CD8-positive, alpha-beta memory T cell (primary cell): ENCODE measurements at regions not wholly inside any gene's neighbourhood (a gene's known extent, or its start where the extent isn't known, plus 50 kb on each side); places are given as distances from the start of the nearest gene placed in this dataset.
"Not testable (repeated sequence)": the region's sequence is repeated elsewhere in the genome, so short reads cannot be mapped to it uniquely, and the experiment has no call there.

Experiments used
- CTCF ChIA-PET: fragments of 350-600 bp; sonication (Branson Sonifier 250); formaldehyde crosslinking; loops from one replicate; lab custom pipeline; 2021; ENCODE audit warnings: antibody characterized with exemption; lab: Charles Lee
- POLR2A ChIA-PET: fragments of 350-600 bp; sonication (Branson Sonifier 250); formaldehyde crosslinking; loops from one replicate; lab custom pipeline; 2021; ENCODE audit warnings: antibody characterized with exemption; lab: Charles Lee
- DNase-seq, 5 donors: peaks; one replicate each; pipeline versions ENCODE4 v3.0.0 to v3.0.0-alpha.2; 2020 to 2022; ENCODE audit warnings: mixed read lengths in 1 of 5
- H3K27ac ChIP-seq: one replicate; pipeline ENCODE4 v1.7.0; 2013; ENCODE audit warnings: low read depth, mild to moderate bottlenecking, low read length, moderate library complexity
- H3K27me3 ChIP-seq: 2 replicates; pipeline ENCODE4 v1.7.0; 2013; ENCODE audit warnings: low read length, mild to moderate bottlenecking; ENCODE audit not compliant: insufficient read depth, poor library complexity, severe bottlenecking
- H3K36me3 ChIP-seq: 2 replicates; pipeline ENCODE4 v1.7.0; 2013; ENCODE audit warnings: mild to moderate bottlenecking, low read length, moderate library complexity; ENCODE audit not compliant: insufficient read depth
- H3K4me1 ChIP-seq: 2 replicates; pipeline ENCODE4 v1.7.0; 2013; ENCODE audit warnings: mild to moderate bottlenecking, low read length, moderate library complexity; ENCODE audit not compliant: insufficient read depth
- H3K4me3 ChIP-seq: 2 replicates; pipeline ENCODE4 v1.7.0; 2013; ENCODE audit warnings: mild to moderate bottlenecking, low read length
- H3K9me3 ChIP-seq: 2 replicates; pipeline ENCODE4 v1.7.0; 2013; ENCODE audit warnings: mild to moderate bottlenecking, low read length
- H3K27ac Mint-ChIP-seq, 8 donors: one replicate each; pipeline ENCODE4 v1.8.0; 2020 to 2021; ENCODE audit warnings: mixed read lengths in 8 of 8, mild to moderate bottlenecking in 6 of 8, inconsistent platforms in 3 of 8, moderate library complexity in 3 of 8
- H3K27me3 Mint-ChIP-seq, 2 donors: one replicate each; pipeline ENCODE4 v1.8.0; 2020 to 2021; ENCODE audit warnings: mixed read lengths in 2 of 2, mild to moderate bottlenecking in 1 of 2, moderate library complexity in 1 of 2
- H3K36me3 Mint-ChIP-seq, 3 donors: one replicate each; pipeline ENCODE4 v1.8.0; 2020 to 2021; ENCODE audit warnings: mixed read lengths in 3 of 3, inconsistent platforms in 1 of 3, mild to moderate bottlenecking in 1 of 3
- H3K4me1 Mint-ChIP-seq, 3 donors: one replicate each; pipeline ENCODE4 v1.8.0; 2020 to 2021; ENCODE audit warnings: mixed read lengths in 3 of 3, inconsistent platforms in 1 of 3, mild to moderate bottlenecking in 1 of 3
- H3K4me3 Mint-ChIP-seq, 7 donors: one replicate each; pipeline ENCODE4 v1.8.0; 2020 to 2021; ENCODE audit warnings: mixed read lengths in 7 of 7, mild to moderate bottlenecking in 6 of 7, moderate library complexity in 4 of 7, inconsistent platforms in 2 of 7
- H3K9me3 Mint-ChIP-seq, 5 donors: one replicate each; pipeline ENCODE4 v1.8.0; 2020 to 2022; ENCODE audit warnings: mixed read lengths in 5 of 5, mild to moderate bottlenecking in 3 of 5, moderate library complexity in 2 of 5, inconsistent platforms in 1 of 5

GRCh38 chr6:71360556-71361335, 72.1 kb downstream of the OGFRL1 start:
- H3K27ac Mint-ChIP-seq, H3K4me1 Mint-ChIP-seq, H3K27ac ChIP-seq, H3K9me3 Mint-ChIP-seq, H3K4me1 ChIP-seq, H3K4me3 Mint-ChIP-seq, H3K36me3 Mint-ChIP-seq, POLR2A ChIA-PET, DNase-seq, H3K27me3 ChIP-seq, CTCF ChIA-PET, H3K36me3 ChIP-seq, H3K9me3 ChIP-seq, H3K4me3 ChIP-seq: not testable (repeated sequence)
- peaks cover 4 to 39% of the 10 kb centered on the region in 2 donors for H3K27me3 Mint-ChIP-seq

DNA sequence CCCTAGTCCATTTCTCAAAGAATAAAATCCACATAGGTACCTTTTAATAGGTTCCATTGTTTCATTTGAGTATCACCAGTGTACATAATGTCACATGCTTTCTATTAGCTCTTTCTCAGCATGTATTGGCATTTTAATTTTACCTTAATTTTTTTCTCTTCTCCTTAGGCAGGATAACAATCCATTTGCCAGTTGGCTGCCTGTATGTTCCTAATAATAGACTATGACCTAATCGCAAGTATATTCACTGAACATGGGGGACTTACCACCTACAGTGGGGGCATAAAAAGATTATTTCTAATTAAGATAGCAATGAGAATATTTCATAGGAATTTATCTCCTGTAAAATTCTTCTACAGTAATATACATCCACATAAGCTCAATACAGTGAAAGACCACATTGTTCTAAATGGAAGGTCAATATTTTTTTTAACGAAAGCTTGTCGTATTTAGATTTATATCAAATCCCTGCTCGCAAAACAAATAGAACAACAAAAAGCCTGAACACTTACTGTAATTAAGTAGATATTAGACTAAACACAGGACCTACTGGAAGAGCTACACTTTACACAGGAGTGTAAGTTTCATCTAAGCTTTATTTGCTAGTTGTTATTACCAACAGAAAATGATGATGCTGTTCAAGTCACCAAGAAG, 76.4 kb downstream of the OGFRL1 start:
- Histone ChIP-seq H3K36me3 (no peaks in the 10 kb centered on the region), H3K27ac (no peak overlapping the region), H3K27me3 (no peaks in the 10 kb centered on the region), H3K4me3 (no peak overlapping the region), H3K9me3 (no peaks in the 10 kb centered on the region), H3K4me1 (no peaks in the 10 kb centered on the region)
- Mint-ChIP-seq H3K36me3 (no peaks in the 10 kb centered on the region), H3K27ac (no peak overlapping the region), H3K27me3 (peaks cover 16 to 52% of the 10 kb centered on the region in 2 donors), H3K4me1 (peaks cover 0 to 6% (median 4%) of the 10 kb centered on the region in 3 donors), H3K9me3 (no peaks in the 10 kb centered on the region), H3K4me3 (no peak overlapping the region)
- CTCF ChIA-PET = no interaction called here
- no peak for DNase-seq
- POLR2A ChIA-PET = no interaction called here

DNA sequence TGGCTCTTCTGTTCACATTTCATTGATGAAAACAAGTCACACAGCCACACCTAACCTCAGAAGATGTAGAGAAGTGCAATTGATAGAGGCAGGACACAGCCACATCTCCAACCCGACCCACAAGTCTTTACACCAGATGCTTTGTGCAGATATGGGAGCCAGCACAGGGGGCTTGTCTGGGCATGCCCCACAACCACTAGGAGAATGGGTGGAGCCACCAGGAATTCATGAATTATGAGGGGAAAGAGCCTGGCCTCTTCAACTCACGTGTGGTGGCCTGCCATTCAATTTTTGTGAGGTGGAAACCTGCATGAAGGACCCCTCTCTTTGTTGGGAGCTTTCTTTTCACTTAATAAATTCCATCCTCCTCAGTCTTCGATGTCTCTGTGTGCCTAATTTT, 79.1 kb downstream of the OGFRL1 start:
- Mint-ChIP-seq H3K27ac (no peak overlapping the region), H3K36me3 (no peaks in the 10 kb centered on the region)
- no peak overlapping the region for H3K4me3 ChIP-seq

DNA sequence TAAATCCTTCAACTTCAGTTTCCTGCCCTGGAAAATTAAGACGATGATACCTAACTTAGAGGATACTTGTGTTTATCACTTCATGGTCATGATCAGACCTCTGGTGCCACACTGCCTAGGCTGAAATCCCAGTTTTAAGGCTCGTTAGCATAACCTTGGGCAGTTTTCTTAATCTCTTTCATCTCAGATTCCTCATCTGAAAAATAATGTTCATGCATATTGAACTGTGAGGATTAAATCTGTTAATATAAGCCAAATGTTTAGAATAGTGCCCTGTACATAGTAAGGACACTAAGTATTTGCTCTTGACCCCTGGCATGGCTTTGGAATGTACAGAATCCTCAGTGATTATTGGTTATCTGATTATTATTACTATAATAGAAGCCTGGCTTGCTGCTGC, 79.7 kb downstream of the OGFRL1 start:
- Histone ChIP-seq H3K36me3 (no peaks in the 10 kb centered on the region), H3K27me3 (no peaks in the 10 kb centered on the region), H3K9me3 (no peaks in the 10 kb centered on the region), H3K4me1 (no peaks in the 10 kb centered on the region), H3K4me3 (no peak overlapping the region), H3K27ac (no peak overlapping the region)
- no peak overlapping the region for H3K27ac Mint-ChIP-seq
- no peak overlapping the region for H3K4me3 Mint-ChIP-seq
- DNase-seq = no peak
- peaks cover 11 to 52% of the 10 kb centered on the region in 2 donors for H3K27me3 Mint-ChIP-seq
- ChIA-PET CTCF (interaction anchor here (1.1 kb wide), 1 partner anchor 17 kb away, joined by 3 read pairs; no protein-coding TSS in a partner anchor), POLR2A (no interaction called here)
- H3K4me1 Mint-ChIP-seq = peaks cover 0 to 6% (median 4%) of the 10 kb centered on the region in 3 donors
- H3K36me3 Mint-ChIP-seq = no peaks in the 10 kb centered on the region
- no peaks in the 10 kb centered on the region for H3K9me3 Mint-ChIP-seq

More for the DNA sequence above, 79.1 kb downstream of the OGFRL1 start:
- CTCF ChIA-PET = no interaction called here
- Mint-ChIP-seq H3K9me3 (no peaks in the 10 kb centered on the region), H3K4me1 (peaks cover 0 to 6% (median 4%) of the 10 kb centered on the region in 3 donors), H3K27me3 (peaks cover 11 to 53% of the 10 kb centered on the region in 2 donors), H3K4me3 (no peak overlapping the region)
- POLR2A ChIA-PET = no interaction called here
- H3K4me1 ChIP-seq = no peaks in the 10 kb centered on the region
- no peak overlapping the region for H3K27ac ChIP-seq
- no peaks in the 10 kb centered on the region for H3K36me3 ChIP-seq
- H3K9me3 ChIP-seq = no peaks in the 10 kb centered on the region
- DNase-seq = no peak
- H3K27me3 ChIP-seq = no peaks in the 10 kb centered on the region

- Histone ChIP-seq H3K4me3 (no peak overlapping the region), H3K27me3 (no peaks in the 10 kb centered on the region), H3K4me1 (no peaks in the 10 kb centered on the region), H3K9me3 (no peaks in the 10 kb centered on the region), H3K27ac (no peak overlapping the region), H3K36me3 (no peaks in the 10 kb centered on the region)
- peaks cover 0 to 6% (median 3%) of the 10 kb centered on the region in 5 donors for H3K9me3 Mint-ChIP-seq
- H3K27me3 Mint-ChIP-seq = peaks cover 11 to 50% of the 10 kb centered on the region in 2 donors
- no peaks in the 10 kb centered on the region for H3K36me3 Mint-ChIP-seq
- CTCF ChIA-PET = no interaction called here
- POLR2A ChIA-PET = no interaction called here
- peaks cover 0 to 2% (median 2%) of the 10 kb centered on the region in 3 donors for H3K4me1 Mint-ChIP-seq
- H3K4me3 Mint-ChIP-seq = no peak overlapping the region
- no peak overlapping the region for H3K27ac Mint-ChIP-seq
- DNase-seq = no peak
Observed at GRCh38 chr6:71371559-71371958, 82.9 kb downstream of the OGFRL1 start.

DNA sequence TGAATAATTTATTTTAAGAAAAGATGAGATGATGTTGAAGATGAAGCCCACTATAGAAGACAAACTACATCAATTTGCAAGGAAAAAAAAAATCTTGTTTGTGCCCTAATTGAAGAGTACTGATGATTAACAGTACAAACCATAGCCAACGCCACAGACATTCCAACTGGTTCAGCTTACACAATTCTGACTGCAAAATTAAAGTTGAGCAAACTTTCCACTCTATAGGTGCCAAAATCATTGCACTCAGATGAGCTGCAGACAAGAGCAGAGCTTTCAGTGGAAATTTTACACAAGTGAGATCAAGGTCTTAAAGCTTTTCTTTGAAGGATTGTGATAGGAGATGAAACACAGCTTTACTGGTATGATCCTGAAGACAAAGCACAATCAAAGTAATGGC, 85.3 kb downstream of the OGFRL1 start:
- H3K27ac Mint-ChIP-seq = no peak overlapping the region
- CTCF ChIA-PET = no interaction called here

GRCh38 chr6:71375676-71376075, 87.1 kb downstream of the OGFRL1 start:
- peaks cover 8 to 31% of the 10 kb centered on the region in 2 donors for H3K27me3 Mint-ChIP-seq
- no peaks in the 10 kb centered on the region for H3K4me1 ChIP-seq
- no peaks in the 10 kb centered on the region for H3K27me3 ChIP-seq
- DNase-seq = no peak
- no peaks in the 10 kb centered on the region for H3K36me3 Mint-ChIP-seq
- no peak overlapping the region for H3K4me3 Mint-ChIP-seq
- H3K36me3 ChIP-seq = no peaks in the 10 kb centered on the region
- no peak overlapping the region for H3K27ac ChIP-seq
- H3K9me3 ChIP-seq = no peaks in the 10 kb centered on the region
- H3K4me3 ChIP-seq = no peak overlapping the region
- ChIA-PET CTCF (no interaction called here), POLR2A (no interaction called here)
- H3K27ac Mint-ChIP-seq = no peak overlapping the region
- no peaks in the 10 kb centered on the region for H3K4me1 Mint-ChIP-seq
- H3K9me3 Mint-ChIP-seq = peaks cover 0 to 8% (median 3%) of the 10 kb centered on the region in 5 donors

More for the DNA sequence above, 85.3 kb downstream of the OGFRL1 start:
- no peaks in the 10 kb centered on the region for H3K4me1 ChIP-seq
- no peak overlapping the region for H3K4me3 ChIP-seq
- H3K4me3 Mint-ChIP-seq = no peak overlapping the region
- POLR2A ChIA-PET = no interaction called here
- no peak overlapping the region for H3K27ac ChIP-seq
- no peaks in the 10 kb centered on the region for H3K36me3 ChIP-seq
- no peaks in the 10 kb centered on the region for H3K9me3 ChIP-seq
- peaks cover 10 to 39% of the 10 kb centered on the region in 2 donors for H3K27me3 Mint-ChIP-seq
- DNase-seq = no peak
- H3K27me3 ChIP-seq = no peaks in the 10 kb centered on the region
- peaks cover 0 to 7% (median 3%) of the 10 kb centered on the region in 5 donors for H3K9me3 Mint-ChIP-seq
- no peaks in the 10 kb centered on the region for H3K4me1 Mint-ChIP-seq
- no peaks in the 10 kb centered on the region for H3K36me3 Mint-ChIP-seq

DNA sequence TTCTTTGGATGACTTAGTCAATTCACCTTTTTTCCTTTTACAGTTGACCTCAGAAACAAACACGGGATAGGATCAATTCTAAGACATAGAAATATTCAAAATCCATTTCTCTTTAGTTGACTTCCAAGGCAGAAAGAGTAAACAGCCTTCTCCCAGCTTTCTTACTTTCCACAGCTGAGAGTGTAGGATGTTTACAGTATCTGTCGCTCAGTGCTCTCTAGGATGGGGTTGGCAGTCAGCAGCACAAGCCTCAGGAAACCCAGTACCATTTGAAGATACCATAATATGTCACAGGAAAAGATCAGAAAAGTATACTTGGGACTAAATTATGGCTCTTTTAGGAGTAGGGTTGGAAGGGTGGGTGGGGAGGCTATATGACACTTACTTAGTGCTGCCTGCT, 88.2 kb downstream of the OGFRL1 start:
- no peak for DNase-seq
- no peak overlapping the region for H3K27ac Mint-ChIP-seq
- no peaks in the 10 kb centered on the region for H3K9me3 ChIP-seq
- ChIA-PET POLR2A (no interaction called here), CTCF (no interaction called here)
- H3K4me1 Mint-ChIP-seq = no peaks in the 10 kb centered on the region
- peaks cover 0 to 8% (median 3%) of the 10 kb centered on the region in 5 donors for H3K9me3 Mint-ChIP-seq
- H3K27ac ChIP-seq = no peak overlapping the region
- no peaks in the 10 kb centered on the region for H3K4me1 ChIP-seq
- no peaks in the 10 kb centered on the region for H3K27me3 ChIP-seq
- H3K27me3 Mint-ChIP-seq = peaks cover 8 to 27% of the 10 kb centered on the region in 2 donors
- H3K36me3 ChIP-seq = no peaks in the 10 kb centered on the region
- no peak overlapping the region for H3K4me3 ChIP-seq
- no peak overlapping the region for H3K4me3 Mint-ChIP-seq
- H3K36me3 Mint-ChIP-seq = no peaks in the 10 kb centered on the region
